ENCODE measurements at regions not wholly inside any gene's neighbourhood (a gene's known extent, or its start where the extent isn't known, plus 50 kb on each side); places are given as distances from the start of the nearest gene placed in this dataset.

DNA sequence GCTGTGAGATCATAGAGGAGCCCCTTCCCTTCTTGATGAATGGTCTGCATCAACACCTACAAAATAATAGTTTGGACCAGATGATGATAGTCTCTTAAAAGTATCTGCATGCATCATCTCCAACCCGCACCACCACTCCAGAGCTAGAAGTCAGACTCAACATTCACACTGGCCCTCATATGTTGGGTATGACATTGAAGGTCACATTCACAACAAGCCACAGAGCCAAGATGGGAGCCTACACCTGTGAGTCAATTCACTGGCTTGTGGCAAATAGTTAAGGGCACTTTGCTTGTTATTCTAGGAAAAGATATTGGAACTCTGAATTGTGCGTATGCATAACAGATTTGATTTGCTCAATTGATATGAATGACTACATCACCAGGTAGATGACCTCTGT, 1197.9 kb downstream of the VRK1 start:
- TF ChIP-seq JUND (IDR thresholded peaks at IDR 0.05) (no peak), GATA2 (CRISPR knock-in tag; IDR thresholded peaks at IDR 0.05) (no peak), POLR2AphosphoS5 (IDR thresholded peaks at IDR 0.05; ENCODE audit: low read depth, low read length) (no peak), MXI1 (IDR thresholded peaks at IDR 0.05; ENCODE audit: low read depth, low read length) (no peak), EZH2phosphoT487 (IDR thresholded peaks at IDR 0.05; ENCODE audit: borderline replicate concordance, low read depth) (no peak), FOSL2 (IDR thresholded peaks at IDR 0.05; ENCODE audit: borderline replicate concordance, low read depth) (no peak), MEF2A (IDR thresholded peaks at IDR 0.05; ENCODE audit: borderline replicate concordance, low read depth) (no peak), RCOR1 (IDR thresholded peaks at IDR 0.05; ENCODE audit: low read length) (no peak), RAD21 (IDR thresholded peaks at IDR 0.05; ENCODE audit: low read length) (no peak), RFX5 (IDR thresholded peaks at IDR 0.05; ENCODE audit: low read length) (no peak)
- TF ChIP-seq, protein P1, sequence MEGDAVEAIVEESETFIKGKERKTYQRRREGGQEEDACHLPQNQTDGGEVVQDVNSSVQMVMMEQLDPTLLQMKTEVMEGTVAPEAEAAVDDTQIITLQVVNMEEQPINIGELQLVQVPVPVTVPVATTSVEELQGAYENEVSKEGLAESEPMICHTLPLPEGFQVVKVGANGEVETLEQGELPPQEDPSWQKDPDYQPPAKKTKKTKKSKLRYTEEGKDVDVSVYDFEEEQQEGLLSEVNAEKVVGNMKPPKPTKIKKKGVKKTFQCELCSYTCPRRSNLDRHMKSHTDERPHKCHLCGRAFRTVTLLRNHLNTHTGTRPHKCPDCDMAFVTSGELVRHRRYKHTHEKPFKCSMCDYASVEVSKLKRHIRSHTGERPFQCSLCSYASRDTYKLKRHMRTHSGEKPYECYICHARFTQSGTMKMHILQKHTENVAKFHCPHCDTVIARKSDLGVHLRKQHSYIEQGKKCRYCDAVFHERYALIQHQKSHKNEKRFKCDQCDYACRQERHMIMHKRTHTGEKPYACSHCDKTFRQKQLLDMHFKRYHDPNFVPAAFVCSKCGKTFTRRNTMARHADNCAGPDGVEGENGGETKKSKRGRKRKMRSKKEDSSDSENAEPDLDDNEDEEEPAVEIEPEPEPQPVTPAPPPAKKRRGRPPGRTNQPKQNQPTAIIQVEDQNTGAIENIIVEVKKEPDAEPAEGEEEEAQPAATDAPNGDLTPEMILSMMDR (IDR thresholded peaks at IDR 0.05) = no peak
- TF ChIP-seq, protein P2, sequence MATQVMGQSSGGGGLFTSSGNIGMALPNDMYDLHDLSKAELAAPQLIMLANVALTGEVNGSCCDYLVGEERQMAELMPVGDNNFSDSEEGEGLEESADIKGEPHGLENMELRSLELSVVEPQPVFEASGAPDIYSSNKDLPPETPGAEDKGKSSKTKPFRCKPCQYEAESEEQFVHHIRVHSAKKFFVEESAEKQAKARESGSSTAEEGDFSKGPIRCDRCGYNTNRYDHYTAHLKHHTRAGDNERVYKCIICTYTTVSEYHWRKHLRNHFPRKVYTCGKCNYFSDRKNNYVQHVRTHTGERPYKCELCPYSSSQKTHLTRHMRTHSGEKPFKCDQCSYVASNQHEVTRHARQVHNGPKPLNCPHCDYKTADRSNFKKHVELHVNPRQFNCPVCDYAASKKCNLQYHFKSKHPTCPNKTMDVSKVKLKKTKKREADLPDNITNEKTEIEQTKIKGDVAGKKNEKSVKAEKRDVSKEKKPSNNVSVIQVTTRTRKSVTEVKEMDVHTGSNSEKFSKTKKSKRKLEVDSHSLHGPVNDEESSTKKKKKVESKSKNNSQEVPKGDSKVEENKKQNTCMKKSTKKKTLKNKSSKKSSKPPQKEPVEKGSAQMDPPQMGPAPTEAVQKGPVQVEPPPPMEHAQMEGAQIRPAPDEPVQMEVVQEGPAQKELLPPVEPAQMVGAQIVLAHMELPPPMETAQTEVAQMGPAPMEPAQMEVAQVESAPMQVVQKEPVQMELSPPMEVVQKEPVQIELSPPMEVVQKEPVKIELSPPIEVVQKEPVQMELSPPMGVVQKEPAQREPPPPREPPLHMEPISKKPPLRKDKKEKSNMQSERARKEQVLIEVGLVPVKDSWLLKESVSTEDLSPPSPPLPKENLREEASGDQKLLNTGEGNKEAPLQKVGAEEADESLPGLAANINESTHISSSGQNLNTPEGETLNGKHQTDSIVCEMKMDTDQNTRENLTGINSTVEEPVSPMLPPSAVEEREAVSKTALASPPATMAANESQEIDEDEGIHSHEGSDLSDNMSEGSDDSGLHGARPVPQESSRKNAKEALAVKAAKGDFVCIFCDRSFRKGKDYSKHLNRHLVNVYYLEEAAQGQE (IDR thresholded peaks at IDR 0.05; ENCODE audit: low read depth, low read length) = no peak
- TF ChIP-seq, protein P3, sequence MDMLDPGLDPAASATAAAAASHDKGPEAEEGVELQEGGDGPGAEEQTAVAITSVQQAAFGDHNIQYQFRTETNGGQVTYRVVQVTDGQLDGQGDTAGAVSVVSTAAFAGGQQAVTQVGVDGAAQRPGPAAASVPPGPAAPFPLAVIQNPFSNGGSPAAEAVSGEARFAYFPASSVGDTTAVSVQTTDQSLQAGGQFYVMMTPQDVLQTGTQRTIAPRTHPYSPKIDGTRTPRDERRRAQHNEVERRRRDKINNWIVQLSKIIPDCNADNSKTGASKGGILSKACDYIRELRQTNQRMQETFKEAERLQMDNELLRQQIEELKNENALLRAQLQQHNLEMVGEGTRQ (IDR thresholded peaks at IDR 0.05; ENCODE audit: borderline replicate concordance, low read depth, low read length) = no peak

Data from SK-N-SH (cell line).